GM18520 (cell line): ENCODE measurements at regions not wholly inside any gene's neighbourhood (a gene's known extent, or its start where the extent isn't known, plus 50 kb on each side); places are given as distances from the start of the nearest gene placed in this dataset.
A peak's percentile ranks its signal among the peaks of the same experiment; 100 is the strongest.
"Not testable (repeated sequence)": the region's sequence is repeated elsewhere in the genome, so short reads cannot be mapped to it uniquely, and the experiment has no call there.

Experiments used
- ATAC-seq: cut with Tn5 transposase; IDR thresholded peaks from one replicate; pipeline ENCODE4 v1.9.1; 2021; ENCODE audit not compliant: unreplicated experiment

DNA sequence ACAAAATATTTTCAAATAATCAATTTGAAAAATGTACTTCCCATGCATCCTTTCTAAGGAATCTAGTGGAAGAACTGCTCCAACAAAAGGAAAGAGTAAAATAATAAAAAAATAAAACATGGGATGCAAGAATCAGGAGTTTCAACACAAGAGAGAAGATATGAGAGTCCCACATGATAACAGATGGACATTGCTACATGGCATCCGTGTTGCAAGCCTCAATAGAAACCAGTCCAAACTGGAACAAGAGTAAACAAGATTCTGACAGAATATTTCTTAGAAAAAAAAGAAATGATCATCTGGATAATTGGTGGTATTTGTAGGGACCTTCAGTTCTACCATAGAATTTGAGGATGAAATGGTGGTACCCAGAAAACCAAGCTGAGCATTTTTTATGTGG, 186.8 kb downstream of the FRK start:
- ATAC-seq, result no peak

DNA sequence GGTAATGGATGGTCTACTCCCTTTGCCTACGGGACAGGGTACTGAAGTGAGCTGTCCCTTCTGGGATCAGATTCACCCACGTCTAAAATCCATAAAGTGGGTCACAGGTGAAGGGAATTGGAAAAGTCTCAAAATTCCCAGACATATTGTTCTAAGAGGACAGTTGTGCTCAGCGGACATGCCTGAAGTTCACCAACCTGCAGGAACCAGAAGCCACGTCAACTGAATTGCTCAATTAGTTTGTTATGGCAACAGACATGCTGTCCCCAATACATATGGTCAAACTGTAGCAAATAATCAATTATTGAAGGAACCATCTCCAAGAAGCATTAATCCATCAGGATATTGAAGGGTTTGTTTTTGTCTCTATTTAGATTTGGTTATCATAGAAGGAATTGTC, 190.2 kb downstream of the FRK start:
- ATAC-seq, result no peak

DNA sequence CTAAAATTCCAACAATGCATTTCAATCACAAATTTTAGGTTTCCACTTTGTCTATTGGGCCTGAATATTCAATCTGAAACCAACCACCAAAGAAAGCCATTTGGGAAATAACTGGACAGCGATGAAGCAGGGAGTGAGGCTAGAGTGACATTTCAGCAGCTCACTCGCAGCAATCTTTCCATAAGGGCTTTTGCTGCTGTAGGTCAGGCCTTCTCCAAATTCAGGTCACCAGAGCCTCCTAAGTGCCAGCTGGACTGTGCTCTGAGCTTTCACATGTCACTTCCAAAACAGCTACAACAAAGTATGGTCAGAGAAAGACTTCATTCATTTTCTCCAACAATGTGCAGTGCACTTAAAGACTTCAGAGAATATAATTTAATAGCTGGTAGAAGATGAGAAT, 194.8 kb downstream of the FRK start:
- no peak for ATAC-seq

DNA sequence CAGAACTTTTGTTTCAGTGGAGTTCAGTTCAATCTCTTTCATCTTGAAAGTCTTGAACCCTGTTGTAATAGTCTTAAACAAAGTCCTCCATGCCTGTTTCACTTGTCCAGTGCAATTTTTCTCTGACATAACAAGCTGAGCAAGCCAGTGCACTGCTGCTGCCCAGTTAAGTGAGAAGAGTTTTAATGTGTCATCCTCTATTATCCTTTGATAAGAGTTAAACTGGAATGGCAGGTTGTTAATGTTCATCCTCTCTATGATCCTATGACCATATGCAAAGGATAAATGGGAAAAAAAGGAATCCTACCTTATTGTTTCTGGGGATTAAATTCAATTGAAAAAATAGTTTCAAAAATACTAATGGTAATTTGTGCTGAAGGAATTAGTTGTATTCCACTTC, 197.5 kb downstream of the FRK start:
- ATAC-seq, result no peak

DNA sequence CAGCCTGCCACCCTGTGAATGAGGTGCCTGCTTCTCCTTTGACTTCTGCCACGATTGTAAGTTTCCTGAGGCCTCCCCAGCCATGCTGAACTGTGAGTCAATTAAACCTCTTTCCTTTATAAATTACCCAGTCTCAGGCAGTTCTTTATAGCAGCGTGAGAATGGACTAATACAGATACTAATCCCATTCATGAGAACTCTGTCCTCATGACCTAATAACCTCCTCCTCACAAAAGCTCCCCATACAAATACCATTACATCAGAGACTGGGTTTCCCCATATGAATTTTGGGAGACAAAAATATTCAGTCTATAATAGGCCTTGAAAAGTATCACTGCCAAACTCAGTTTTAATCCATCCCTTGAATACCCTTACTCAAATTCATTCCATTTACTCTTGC, 199.0 kb downstream of the FRK start:
- ATAC-seq, result not testable (repeated sequence)

DNA sequence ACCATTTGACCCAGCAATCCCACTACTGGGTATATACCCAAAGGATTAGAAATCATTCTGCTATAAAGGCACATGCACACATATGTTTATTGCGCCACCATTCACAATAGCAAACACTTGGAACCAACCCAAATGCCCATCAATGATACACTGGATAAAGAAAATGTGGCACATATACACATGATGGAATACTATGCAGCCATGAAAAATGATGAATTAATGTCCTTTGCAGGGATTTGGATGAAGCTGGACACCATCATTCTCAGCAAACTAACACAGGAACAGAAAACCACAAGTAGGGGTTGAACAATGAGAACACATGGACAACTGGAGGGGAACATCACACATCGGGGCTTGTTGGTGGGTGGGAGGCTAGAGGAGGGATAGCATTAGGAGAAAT, 201.1 kb downstream of the FRK start:
- ATAC-seq, result not testable (repeated sequence)

DNA sequence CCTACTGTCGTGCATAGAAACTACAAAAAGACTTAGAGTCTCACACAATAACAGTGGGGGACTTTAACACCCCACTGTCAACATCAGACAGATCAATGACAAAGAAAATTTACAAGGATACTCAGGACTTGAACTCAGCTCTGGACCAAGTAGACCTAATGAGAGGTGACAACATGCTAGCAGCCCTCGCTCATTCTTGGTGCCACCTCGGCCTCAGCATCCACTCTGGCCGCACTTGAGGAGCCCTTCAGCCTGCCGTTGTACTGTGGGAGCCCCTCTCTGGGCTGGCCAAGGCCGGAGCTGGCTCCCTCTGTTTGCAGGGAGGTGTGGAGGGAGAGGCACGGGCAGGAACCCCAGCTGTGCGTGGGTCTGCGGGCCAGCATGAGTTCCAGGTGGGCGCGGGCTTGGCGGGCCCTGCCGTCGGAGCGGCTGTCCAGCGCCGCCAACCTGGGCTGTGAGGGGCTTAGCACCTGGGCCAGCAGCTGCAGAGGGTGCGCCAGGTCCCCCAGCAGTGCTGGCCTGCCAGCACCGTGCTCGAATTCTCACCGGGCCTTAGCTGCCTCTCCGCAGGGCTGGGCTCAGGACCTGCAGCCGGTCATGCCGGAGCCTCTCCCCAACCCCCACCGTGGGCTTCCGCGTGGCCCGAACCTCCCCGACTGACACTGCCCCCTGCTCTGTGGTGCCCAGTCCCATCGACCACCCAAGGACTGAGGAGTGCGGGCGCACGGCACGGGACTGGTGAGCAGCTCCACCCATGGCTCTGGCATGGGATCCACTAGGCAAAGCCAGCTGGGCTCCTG, 205.6 kb downstream of the FRK start:
- ATAC-seq, result no peak

DNA sequence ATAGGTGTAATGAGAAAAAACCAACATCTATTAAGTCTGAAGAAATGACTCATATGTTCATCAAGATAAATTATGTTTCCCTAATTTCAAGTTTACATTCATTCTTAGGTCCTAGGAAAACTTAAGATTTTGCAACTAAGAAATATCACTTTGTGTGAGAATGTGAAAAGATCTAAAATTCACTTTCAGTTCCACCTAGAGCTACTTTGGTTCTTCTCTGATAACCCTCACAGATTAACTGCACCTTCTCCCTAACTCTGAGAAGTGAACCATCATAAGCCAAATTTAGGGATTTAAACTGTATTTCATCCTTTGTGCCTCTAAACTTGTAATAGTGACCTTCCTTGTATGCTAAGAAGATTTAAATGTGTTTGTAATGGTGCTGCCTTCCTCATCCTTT, 213.0 kb downstream of the FRK start:
- ATAC-seq, result no peak

DNA sequence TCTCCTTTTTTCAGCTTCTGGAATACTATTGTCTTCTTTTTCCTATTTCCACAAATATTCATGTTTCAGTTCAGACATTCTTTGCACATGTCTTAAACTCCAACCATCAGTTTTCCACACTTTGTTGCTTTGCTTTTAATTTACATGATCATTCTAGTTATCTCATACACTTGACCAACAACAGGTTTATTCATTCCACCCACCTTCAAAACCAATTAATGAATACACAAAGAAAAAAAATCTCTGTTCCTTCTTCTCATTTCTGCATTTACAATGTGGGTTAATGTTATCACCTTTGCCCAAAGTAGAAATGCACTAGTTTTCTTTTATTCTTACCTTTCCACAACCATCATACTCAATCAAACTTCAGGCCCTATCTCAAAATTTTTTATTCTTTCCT, 216.7 kb downstream of the FRK start:
- ATAC-seq, result no peak

DNA sequence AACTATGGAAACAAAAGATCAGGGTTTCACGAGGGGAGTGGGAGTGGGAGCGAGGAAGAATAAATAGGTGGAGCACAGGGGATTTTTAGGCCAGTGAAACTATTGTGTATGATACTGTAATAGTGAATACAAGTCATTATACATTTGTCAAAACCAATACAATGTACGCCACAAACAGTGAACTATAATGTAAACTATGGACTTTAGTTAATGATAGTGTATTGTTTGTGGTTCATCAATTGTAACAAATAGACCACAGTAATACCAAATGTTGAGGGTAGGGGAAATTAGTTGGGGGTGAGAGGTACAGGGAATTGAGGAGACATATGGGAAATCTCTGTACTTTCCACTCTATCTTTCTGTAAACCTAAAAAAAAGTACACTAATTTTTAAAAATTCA, 218.4 kb downstream of the FRK start:
- no peak for ATAC-seq

DNA sequence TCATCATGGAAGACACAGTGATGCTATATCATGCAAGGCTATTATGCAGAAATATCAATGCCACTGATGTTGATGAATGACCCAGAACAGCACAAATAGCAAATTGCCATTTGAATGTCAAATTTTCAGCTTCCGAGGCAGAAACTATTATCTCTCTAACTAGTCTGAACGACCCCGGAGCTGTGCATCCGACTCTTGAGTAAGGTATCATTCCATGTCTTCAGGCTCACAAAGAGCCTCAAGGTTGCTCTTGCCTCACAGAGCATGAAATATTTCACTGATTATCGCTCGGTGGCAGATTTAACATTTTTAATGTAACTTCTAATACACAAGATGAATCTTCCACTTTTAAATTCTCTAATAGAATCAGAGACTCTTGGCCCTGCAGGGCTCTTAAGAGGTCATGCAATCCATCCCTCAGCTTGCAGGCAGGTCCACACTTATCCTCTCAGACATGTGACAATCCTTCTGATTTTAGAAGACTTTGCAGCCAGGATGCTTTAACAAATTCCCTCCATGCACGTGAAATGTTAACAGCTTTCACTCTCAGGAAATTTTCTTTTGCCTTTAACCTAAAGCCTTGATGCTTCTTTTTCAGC, 221.0 kb downstream of the FRK start:
- no peak for ATAC-seq

DNA sequence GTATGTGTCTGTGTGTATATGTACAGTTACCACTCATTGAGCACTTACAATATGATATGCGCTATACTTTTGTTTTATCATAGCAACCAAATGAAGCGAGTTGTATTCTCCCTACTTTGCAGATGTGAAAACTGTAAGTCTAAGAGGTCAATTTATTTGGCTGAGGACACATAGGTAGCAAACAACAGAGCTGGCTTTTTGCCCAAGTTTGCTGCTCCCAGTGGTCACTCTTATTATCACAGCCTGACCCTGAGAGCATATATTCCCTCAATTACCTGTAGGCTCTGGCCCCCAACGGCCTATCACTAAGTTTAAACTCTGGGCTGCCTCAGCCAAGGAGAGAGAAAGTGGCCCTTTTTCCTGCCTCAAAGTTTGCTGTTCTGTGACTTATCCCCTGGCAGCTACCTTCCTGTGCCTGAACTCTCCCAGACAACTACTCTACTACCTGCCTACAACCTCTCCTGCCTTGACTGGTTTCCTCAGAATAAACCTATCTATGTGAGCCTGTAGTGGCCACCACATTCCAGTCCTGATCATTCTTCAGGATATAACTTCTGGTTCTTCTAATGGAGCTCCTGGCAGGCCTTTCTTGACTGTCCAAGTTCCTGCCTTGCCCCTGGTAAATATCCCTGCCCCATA, 221.8 kb downstream of the FRK start:
- ATAC-seq, result peak; percentile 69

DNA sequence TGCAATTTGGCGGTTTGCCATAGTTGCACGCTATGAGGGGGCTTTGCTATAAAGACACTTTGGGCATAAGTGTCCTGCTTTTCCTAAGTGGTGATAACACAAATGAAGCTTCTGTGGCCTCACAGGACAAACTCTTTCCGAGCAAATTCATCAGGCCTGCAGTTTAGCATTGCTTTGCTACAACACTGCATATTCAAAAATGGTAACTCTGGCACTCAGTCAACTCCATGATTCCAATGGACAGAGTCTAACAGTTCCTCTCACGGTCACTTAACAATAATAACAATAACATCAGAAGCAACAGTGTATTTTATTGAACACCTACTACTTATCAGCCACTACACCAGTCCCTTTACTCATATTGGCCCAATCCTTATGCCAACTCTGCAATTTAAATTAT, 222.5 kb downstream of the FRK start:
- no peak for ATAC-seq

DNA sequence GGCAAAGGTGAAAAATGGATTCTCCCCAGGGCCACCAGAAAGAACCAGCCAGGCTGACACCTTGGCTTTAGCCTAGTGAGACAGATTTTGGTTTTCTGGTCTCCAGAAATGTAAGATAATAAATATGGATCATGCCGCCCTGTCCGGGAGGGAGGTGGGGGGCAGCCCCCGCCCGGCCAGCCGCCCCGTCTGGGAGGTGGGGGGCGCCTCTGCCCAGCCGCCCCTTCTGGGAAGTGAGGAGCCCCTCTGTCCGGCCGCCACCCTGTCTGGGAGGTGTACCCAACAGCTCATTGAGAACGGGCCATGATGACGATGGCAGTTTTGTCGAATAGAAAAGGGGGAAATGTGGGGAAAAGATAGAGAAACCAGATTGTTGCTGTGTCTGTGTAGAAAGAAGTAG, 224.3 kb downstream of the FRK start:
- ATAC-seq, result not testable (repeated sequence)

DNA sequence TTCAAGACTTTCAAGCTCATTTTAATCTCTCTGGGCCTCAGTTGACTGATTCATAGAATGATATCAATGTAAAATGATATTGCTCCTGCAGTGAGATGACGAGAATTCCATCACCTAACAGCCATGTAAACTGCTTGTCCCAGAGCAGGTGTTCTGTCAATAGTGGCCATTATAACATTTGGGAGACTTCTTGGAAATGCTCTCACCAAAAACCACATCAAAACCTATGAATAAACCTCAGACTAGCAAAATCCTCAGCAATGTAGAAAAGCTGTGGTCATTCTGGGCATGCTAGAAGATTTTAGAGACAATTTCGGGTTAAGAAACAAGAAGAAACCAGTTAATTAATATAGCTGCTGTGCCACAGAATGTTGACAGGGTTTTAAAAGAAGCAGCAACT, 225.4 kb downstream of the FRK start:
- no peak for ATAC-seq

DNA sequence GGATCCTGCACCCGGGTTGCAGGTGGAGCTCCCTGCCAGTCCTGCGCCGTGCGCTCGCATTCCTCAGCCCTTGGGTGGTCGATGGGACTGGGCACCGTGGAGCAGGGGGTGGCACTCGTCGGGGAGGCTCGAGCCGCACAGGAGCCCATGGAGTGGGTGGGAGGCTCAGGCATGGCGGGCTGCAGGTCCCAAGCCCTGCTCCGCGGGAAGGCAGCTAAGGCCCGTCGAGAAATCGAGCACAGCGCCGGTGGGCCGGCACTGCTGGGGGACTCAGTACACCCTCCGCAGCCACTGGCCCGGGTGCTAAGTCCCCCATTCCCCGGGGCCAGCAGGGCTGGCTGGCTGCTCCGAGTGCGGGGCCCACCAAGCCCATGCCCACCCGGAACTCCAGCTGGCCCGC, 226.1 kb downstream of the FRK start:
- ATAC-seq, result not testable (repeated sequence)

DNA sequence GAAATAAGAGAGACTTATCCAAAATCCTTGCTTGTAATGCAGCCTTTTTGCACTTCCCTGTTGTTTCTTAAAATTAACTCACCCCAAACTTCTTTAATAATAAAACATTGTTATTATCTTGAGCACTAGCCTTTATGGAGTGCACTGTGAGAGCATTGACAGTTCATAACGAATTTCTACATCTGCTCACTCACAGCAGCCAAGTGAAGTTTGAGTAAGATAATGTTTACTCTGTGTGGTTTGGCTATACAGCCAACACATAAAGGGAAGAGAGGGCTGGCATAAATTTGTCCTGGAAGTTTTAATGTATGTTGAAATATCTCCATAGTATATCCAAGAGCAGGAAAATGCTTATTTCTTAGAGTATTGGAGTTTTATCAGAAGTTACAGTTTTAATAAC, 227.9 kb downstream of the FRK start:
- no peak for ATAC-seq

DNA sequence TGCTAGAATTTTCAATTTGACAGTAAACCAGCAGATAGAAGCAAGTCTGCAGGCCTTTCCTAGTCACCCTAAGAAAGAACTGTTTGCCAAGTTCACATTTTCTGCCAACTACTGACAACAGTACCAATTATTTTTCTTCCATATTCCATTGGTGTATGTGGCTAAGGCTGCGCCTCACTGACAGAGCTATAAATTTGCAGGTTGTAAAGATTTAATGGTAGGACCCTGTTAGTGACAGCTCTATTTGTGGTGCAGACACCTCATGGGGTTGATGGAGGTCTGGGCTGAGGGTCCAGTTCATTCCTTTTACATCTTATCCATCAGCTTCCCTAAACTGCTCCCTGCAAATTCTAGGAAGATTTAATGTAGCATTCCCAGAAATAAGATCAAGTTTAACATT, 228.5 kb downstream of the FRK start:
- no peak for ATAC-seq

DNA sequence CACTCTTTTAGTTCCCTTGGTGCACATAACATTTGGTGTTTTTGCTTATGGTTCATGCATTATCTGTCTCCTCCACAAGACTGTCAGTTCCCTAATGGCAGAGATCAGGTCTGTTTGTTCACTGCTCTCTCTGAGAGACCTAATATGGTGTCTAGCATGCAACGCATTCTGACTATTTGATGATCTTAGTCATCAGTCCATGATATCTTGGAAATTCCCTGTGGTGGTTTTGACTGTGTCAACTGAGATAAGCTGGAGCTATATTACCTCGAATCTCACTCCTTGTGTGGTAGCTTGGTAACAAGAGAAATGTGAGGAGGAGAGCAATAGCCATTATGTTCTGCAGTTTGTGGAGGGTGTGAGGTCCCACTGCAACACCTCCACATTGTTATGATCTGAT, 229.8 kb downstream of the FRK start:
- peak; percentile 52 for ATAC-seq

DNA sequence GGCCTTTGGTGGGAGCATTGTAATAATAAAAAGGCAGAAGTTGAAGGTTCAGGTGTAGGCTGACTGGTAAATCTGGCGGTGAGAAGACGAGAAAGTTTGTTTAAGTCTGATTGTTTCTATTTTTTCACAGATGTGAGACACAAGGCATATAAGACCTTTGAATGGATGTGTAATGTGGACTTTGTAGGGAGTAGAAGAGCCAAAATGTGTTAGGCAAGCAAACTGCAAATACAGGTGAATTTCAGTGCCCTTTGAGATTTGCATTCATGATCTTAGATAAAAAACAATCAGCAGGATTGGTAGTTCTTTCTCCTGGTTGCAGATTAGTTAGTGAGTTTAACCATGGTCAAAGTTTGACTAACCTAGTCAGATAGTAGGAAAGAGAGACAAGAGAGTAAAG, 238.9 kb downstream of the FRK start:
- no peak for ATAC-seq

DNA sequence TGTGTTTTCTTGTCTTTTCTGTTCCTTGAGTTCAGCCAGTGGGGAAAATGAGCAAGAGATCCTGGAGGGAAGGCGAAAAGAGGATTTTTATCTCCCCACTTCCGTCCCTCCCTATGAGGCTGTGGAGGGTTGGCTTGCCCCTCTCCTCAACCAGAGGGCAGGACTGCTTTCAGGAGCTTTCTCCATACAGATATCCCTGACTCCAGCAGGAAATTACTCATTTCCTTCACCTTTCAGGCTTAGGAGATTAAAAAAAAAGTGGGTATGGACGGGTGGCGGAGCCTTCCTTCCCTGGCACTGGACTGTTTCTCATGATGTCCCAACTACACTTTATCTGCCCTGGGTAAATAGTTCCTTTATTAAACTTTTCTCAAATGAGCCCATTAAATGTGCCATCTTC, 241.2 kb downstream of the FRK start:
- ATAC-seq, result no peak

DNA sequence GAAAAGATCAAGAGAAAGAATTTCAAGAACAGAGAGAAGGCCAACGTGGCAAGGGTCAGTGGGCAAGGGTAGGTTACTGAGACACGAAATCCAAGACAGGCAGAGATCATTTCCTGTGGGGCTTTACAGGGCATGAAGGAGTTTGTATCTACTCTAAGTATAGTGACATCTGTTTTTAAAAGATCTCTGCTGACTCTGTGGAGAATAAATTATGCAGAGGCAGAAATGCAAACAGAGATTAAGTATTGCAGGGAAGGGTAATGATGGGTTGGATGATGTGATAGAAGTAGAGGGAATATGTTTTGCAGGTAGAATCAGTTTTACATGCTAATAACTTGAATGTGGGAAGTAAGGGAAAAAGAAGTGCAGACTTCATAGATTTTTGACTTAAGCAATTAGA, 243.5 kb downstream of the FRK start:
- no peak for ATAC-seq
